ENCODE measurements at regions not wholly inside any gene's neighbourhood (a gene's known extent, or its start where the extent isn't known, plus 50 kb on each side); places are given as distances from the start of the nearest gene placed in this dataset.

DNA sequence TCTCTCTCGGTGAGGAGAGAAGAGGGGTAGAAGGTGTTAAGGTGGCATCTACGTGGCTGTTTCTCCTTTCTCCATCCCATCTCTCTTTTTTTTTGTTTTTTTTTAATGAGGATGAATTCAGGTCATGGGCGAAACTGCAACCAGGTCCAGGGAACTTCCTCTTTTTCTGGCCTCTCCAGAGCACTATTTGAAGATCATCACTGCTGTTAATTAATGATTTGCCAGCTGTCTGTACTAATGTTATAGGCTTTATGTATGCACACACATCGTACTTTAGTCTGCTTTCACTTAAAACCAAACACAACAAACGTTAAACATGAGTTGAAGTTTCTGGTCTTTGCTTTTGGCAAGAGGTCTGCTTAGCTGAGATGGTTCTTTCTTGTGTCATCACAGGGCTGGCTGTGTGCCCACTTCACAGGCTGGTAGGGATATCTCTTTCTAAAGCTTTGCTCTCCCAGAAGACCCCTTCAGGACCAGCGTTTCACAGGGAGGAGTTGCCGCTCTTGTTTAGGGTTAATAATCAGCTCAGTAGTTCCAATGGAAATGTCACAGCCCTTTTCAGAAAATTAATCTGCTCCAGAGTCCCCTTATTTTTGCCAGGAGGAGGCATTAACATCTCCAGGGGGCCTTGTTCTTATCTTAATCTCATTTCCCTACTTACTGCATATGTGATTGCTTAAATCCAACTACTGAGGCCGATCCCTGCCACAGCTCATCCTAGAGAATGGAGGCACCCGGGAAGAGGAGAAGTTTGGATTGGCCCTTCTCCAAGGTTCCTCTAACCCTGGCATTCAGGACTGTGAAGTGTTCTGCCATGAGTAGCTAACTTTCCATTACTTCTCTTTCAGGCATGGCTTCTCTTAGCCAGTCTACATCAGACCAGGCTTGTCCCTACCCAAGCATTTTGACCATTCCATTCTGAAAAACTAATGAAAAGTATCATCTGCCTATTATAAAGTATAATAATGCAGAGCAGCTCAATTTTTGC lies 273.9 kb upstream of the NFE2L3 start:
- no peak for DNase-seq (ENCODE audit: low spot score in 2 of 2)
- peaks cover 0 to 56% of the 10 kb centered on the region in 2 donors for H3K27me3 ChIP-seq

GRCh38 chr7:25879799-25880198 lies 272.2 kb upstream of the NFE2L3 start:
- no peak overlapping the region for H3K4me3 ChIP-seq
- no peak overlapping the region for H3K27ac ChIP-seq
- H3K36me3 ChIP-seq = no peaks in the 10 kb centered on the region
- no peaks in the 10 kb centered on the region for H3K4me1 ChIP-seq
- no peak for DNase-seq (ENCODE audit: low spot score in 2 of 2)
- no peaks in the 10 kb centered on the region for H3K9me3 ChIP-seq
- TF ChIP-seq, protein P1, sequence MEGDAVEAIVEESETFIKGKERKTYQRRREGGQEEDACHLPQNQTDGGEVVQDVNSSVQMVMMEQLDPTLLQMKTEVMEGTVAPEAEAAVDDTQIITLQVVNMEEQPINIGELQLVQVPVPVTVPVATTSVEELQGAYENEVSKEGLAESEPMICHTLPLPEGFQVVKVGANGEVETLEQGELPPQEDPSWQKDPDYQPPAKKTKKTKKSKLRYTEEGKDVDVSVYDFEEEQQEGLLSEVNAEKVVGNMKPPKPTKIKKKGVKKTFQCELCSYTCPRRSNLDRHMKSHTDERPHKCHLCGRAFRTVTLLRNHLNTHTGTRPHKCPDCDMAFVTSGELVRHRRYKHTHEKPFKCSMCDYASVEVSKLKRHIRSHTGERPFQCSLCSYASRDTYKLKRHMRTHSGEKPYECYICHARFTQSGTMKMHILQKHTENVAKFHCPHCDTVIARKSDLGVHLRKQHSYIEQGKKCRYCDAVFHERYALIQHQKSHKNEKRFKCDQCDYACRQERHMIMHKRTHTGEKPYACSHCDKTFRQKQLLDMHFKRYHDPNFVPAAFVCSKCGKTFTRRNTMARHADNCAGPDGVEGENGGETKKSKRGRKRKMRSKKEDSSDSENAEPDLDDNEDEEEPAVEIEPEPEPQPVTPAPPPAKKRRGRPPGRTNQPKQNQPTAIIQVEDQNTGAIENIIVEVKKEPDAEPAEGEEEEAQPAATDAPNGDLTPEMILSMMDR (IDR thresholded peaks at IDR 0.05) = no peak
- TF ChIP-seq POLR2AphosphoS5 (IDR thresholded peaks at IDR 0.05) (no peak), POLR2A (IDR thresholded peaks at IDR 0.05) (no peak)
- peaks cover 0 to 58% of the 10 kb centered on the region in 2 donors for H3K27me3 ChIP-seq
- intact Hi-C loops (cut with DNase I; ENCODE audit: low total_unique reads) = no loop called here

More for the DNA sequence above, 273.9 kb upstream of the NFE2L3 start:
- TF ChIP-seq POLR2AphosphoS5 (IDR thresholded peaks at IDR 0.05) (no peak), POLR2A (IDR thresholded peaks at IDR 0.05) (no peak)
- TF ChIP-seq, protein P1 (IDR thresholded peaks at IDR 0.05) = no peak
- Histone ChIP-seq H3K9me3 (no peaks in the 10 kb centered on the region), H3K4me3 (no peak overlapping the region), H3K27ac (no peak overlapping the region), H3K36me3 (no peaks in the 10 kb centered on the region), H3K4me1 (no peaks in the 10 kb centered on the region)
- intact Hi-C loops (cut with DNase I; ENCODE audit: low total_unique reads) = no loop called here

DNA sequence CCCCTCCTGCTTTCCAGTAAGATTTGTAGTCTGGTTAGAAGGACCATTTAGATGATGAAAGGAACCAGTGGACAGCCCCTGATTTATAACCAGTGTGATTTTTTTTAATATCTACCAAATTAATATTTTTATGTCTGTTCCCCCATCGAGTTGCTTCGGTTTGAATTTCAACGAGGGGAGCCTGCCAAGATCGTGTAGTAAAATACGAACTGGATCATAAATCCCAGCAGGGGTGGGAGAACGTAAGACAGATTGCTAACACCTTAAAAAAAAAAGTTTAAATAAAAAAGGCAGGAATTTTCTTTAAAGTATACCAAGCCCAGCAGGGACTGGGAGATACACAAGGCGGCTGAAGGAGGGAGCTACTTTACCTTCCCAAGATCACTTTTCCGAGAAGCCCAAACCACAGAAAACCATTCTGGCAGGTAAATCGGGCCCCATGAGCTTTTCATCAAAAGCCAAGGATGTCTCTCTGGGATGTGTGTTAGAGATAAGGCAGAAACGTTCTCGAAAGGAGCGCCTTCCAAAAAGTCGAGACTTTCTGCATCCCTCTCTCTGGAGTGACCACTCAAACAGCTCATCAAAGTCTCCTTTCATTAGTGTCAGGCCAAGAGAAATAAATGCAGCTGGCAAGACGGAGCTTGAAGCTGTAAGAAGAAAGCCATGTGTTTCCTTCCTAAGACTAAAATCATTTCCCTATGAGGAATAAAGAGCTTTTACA lies 270.5 kb upstream of the NFE2L3 start:
- DNase-seq (ENCODE audit: low spot score in 2 of 2) = no peak
- H3K4me3 ChIP-seq = no peak overlapping the region
- no peak overlapping the region for H3K27ac ChIP-seq
- no peaks in the 10 kb centered on the region for H3K9me3 ChIP-seq
- TF ChIP-seq POLR2AphosphoS5 (IDR thresholded peaks at IDR 0.05) (no peak), POLR2A (IDR thresholded peaks at IDR 0.05) (no peak)
- TF ChIP-seq, protein P1 (IDR thresholded peaks at IDR 0.05) = no peak
- no peaks in the 10 kb centered on the region for H3K36me3 ChIP-seq
- H3K4me1 ChIP-seq = no peaks in the 10 kb centered on the region
- H3K27me3 ChIP-seq = peaks cover 0 to 56% of the 10 kb centered on the region in 2 donors
- intact Hi-C loops (cut with DNase I; ENCODE audit: low total_unique reads) = no loop called here

- intact Hi-C loops (cut with DNase I; ENCODE audit: low total_unique reads) = no loop called here
- peaks cover 0 to 50% of the 10 kb centered on the region in 2 donors for H3K27me3 ChIP-seq
Measured at GRCh38 chr7:25882151-25882773, 269.7 kb upstream of the NFE2L3 start.

More at GRCh38 chr7:25882151-25882773, 269.7 kb upstream of the NFE2L3 start:
- Histone ChIP-seq H3K36me3 (no peaks in the 10 kb centered on the region), H3K27ac (no peak overlapping the region), H3K4me1 (no peaks in the 10 kb centered on the region), H3K4me3 (no peak overlapping the region), H3K9me3 (no peaks in the 10 kb centered on the region)
- TF ChIP-seq, protein P1 (IDR thresholded peaks at IDR 0.05) = no peak
- no peak for TF ChIP-seq POLR2A (IDR thresholded peaks at IDR 0.05)
- no peak for TF ChIP-seq POLR2AphosphoS5 (IDR thresholded peaks at IDR 0.05)
- no peak for DNase-seq (ENCODE audit: low spot score in 2 of 2)

All from breast epithelium (tissue), 4 donors.